ENCODE measurements at regions not wholly inside any gene's neighbourhood (a gene's known extent, or its start where the extent isn't known, plus 50 kb on each side); places are given as distances from the start of the nearest gene placed in this dataset.

- Histone ChIP-seq H3K27ac (ENCODE audit: low read depth, low read length) (no peak overlapping the region), H2BK15ac (ENCODE audit: low read length) (no peak overlapping the region), H4K8ac (ENCODE audit: extremely low read depth, insufficient read depth, low read length) (no peak overlapping the region), H3K36me3 (ENCODE audit: control insufficient read depth in 2 of 4, insufficient read depth in 4 of 4, low read length in 3 of 4) (no peaks in the 10 kb centered on the region), H3K9me3 (ENCODE audit: insufficient read depth in 2 of 2, low read depth in 1 of 2, low read length in 1 of 2) (no peaks in the 10 kb centered on the region), H4K20me1 (replicated peaks in 1 of 2; ENCODE audit: control insufficient read depth in 1 of 2, insufficient read depth in 2 of 2, low read length in 2 of 2) (no peaks in the 10 kb centered on the region), H4K5ac (ENCODE audit: insufficient read length, low read depth, low read length) (no peak overlapping the region), H2BK5ac (ENCODE audit: low read depth, low read length) (no peak overlapping the region), H3K14ac (ENCODE audit: insufficient read length) (no peak overlapping the region), H3K4me3 (ENCODE audit: extremely low read depth in 1 of 4, insufficient read depth in 2 of 4, low read depth in 3 of 4, low read length in 4 of 4) (no peak overlapping the region), H3K9ac (replicated peaks in 1 of 4; ENCODE audit: extremely low read depth in 1 of 4, low read depth in 3 of 4, low read length in 3 of 4) (no peak overlapping the region), H2BK120ac (replicated peaks; ENCODE audit: low read depth, low read length) (peak overlapping the region; percentile 6), H2BK12ac (ENCODE audit: low read depth, low read length) (no peak overlapping the region), H2BK20ac (ENCODE audit: low read length) (no peak overlapping the region), H4K91ac (replicated peaks; ENCODE audit: insufficient read length, low read length) (no peak overlapping the region), H3K23ac (ENCODE audit: insufficient read length) (no peak overlapping the region), H3K4ac (replicated peaks; ENCODE audit: insufficient read length, low read depth, low read length) (no peak overlapping the region), H3K27me3 (replicated peaks in 1 of 4; ENCODE audit: control insufficient read depth in 3 of 4, extremely low read depth in 1 of 4, insufficient read depth in 3 of 4, low read length in 3 of 4) (no peaks in the 10 kb centered on the region), H2AK5ac (ENCODE audit: low read depth, low read length) (no peak overlapping the region), H3K4me1 (replicated peaks in 1 of 4; ENCODE audit: control insufficient read depth in 3 of 4, insufficient read depth in 4 of 4, low read length in 3 of 4) (no peaks in the 10 kb centered on the region), H3K18ac (ENCODE audit: extremely low read depth, low read length) (no peak overlapping the region), H3K4me2 (ENCODE audit: insufficient read depth in 1 of 2, low read depth in 2 of 2, low read length in 2 of 2) (no peak overlapping the region), H3K23me2 (ENCODE audit: low read depth, low read length) (no peaks in the 10 kb centered on the region), H3K79me1 (ENCODE audit: low read depth, low read length) (no peaks in the 10 kb centered on the region), H3K79me2 (ENCODE audit: control insufficient read depth in 1 of 2, insufficient read depth in 2 of 2, low read length in 2 of 2) (no peaks in the 10 kb centered on the region), H3K56ac (replicated peaks; ENCODE audit: insufficient read length, low read depth, low read length) (no peak overlapping the region), H2AFZ (ENCODE audit: low read length) (no peak overlapping the region)
- POLR2A ChIA-PET (ENCODE audit: partially characterized antibody) = no interaction called here
- WGBS, 2 experiments (ENCODE audit: extremely low coverage in 1 of 2, insufficient coverage in 1 of 2, insufficient read length in 1 of 2, insufficient replicate concordance in 2 of 2, low coverage in 1 of 2, low lambda C conversion rate in 2 of 2, missing lambda C conversion rate in 1 of 2) = 93% methylated on average over 12 of the region's 12 CpGs; no CpG with 5 or more reads in 1 of the 2 experiments
- DNase-seq (ENCODE audit: low read depth in 1 of 2, low spot score in 2 of 2) (no peak), FAIRE-seq (no peak)
- CTCF ChIA-PET (ENCODE audit: partially characterized antibody) = no interaction called here
- TF ChIP-seq TCF12 (IDR thresholded peaks at IDR 0.05; ENCODE audit: low read depth, low read length) (no peak), BRCA1 (IDR thresholded peaks at IDR 0.05; ENCODE audit: low read depth, low read length) (no peak), PHF8 (conservative IDR thresholded peaks at IDR 0.05; ENCODE audit: low read depth, low read length) (no peak), SAP30 (IDR thresholded peaks at IDR 0.05; ENCODE audit: insufficient read depth, insufficient replicate concordance, low read length) (no peak), SIX5 (IDR thresholded peaks at IDR 0.05; ENCODE audit: low read depth, low read length) (no peak), CTBP2 (IDR thresholded peaks at IDR 0.05; ENCODE audit: borderline replicate concordance, insufficient read depth, insufficient read length, low read length) (no peak), ATF2 (IDR thresholded peaks at IDR 0.05; ENCODE audit: low read length) (no peak), POLR2AphosphoS5 (IDR thresholded peaks at IDR 0.05; ENCODE audit: low read depth, low read length) (no peak), POU5F1 (IDR thresholded peaks at IDR 0.05; ENCODE audit: low read depth, low read length) (no peak), JUND (IDR thresholded peaks at IDR 0.05; ENCODE audit: low read length) (no peak), KDM4A (IDR thresholded peaks at IDR 0.05; ENCODE audit: low read depth, low read length, severe bottlenecking) (no peak)
Observed at GRCh38 chr6:98463038-98464000, 371.1 kb upstream of the POU3F2 start.
